ENCODE measurements at regions not wholly inside any gene's neighbourhood (a gene's known extent, or its start where the extent isn't known, plus 50 kb on each side); places are given as distances from the start of the nearest gene placed in this dataset.

- no peak; the same call in 1 of the 2 replicates for TF ChIP-seq CTCF (conservative IDR thresholded peaks at IDR 0.05; ENCODE audit: low read depth, low read length)
- TF ChIP-seq EZH2 (IDR thresholded peaks at IDR 0.05; ENCODE audit: borderline replicate concordance, low read depth, low read length, poor library complexity, severe bottlenecking): no peak
- BruUV-seq (replicated peaks): no TSS peak
- intact Hi-C loops (cut with micrococcal nuclease; ENCODE audit: unreplicated experiment): no loop called here
- H3K27ac ChIP-seq (ENCODE audit: low read depth, low read length, poor library complexity, severe bottlenecking): no peak overlapping the region
- H3K36me3 ChIP-seq (ENCODE audit: insufficient read depth, low read length, poor library complexity, severe bottlenecking): no peaks in the 10 kb centered on the region
- DNase-seq (ENCODE audit: low spot score): peak; percentile 32
- H3K4me3 ChIP-seq (ENCODE audit: low read depth, low read length, poor library complexity, severe bottlenecking): no peak overlapping the region
- H3K9me3 ChIP-seq (ENCODE audit: low read depth, low read length, poor library complexity, severe bottlenecking): no peaks in the 10 kb centered on the region
- CTCF ChIA-PET: no interaction called here
- H3K27me3 ChIP-seq (replicated peaks; ENCODE audit: insufficient read depth, low read depth, low read length, poor library complexity): no peaks in the 10 kb centered on the region
- POLR2A ChIA-PET (ENCODE audit: low non-redundant PET): no interaction called here
- no peaks in the 10 kb centered on the region for H3K4me1 ChIP-seq (ENCODE audit: insufficient read depth, low read length, poor library complexity, severe bottlenecking)
These were observed 331.5 kb downstream of the NKX6-1 start for GRCh38 chr4:84167564-84167963.

DNA sequence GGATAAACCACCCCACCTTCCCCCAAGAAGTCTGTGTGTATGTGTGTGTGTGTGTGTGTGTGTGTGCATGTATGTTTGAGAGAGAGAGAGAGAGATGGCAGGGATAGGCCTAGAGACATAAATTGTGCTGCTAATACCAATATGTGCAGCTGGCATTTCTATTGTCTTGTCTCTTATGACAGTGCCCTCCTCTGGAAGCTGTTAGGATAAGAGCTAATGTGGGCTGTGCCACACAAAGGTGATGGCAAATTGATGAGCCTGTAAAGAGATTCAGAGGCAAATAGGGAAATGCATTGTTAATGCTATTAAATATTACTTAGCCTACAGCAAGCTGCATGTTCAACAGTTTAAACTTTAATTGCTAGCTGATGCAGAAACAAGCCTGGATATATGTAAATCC is 332.0 kb downstream of the NKX6-1 start:
- H3K4me3 ChIP-seq (ENCODE audit: low read depth, low read length, poor library complexity, severe bottlenecking): no peak overlapping the region
- peak; percentile 0 for DNase-seq (ENCODE audit: low spot score)
- H3K36me3 ChIP-seq (ENCODE audit: insufficient read depth, low read length, poor library complexity, severe bottlenecking): no peaks in the 10 kb centered on the region
- no peaks in the 10 kb centered on the region for H3K4me1 ChIP-seq (ENCODE audit: insufficient read depth, low read length, poor library complexity, severe bottlenecking)
- no TSS peak for BruUV-seq (replicated peaks)
- TF ChIP-seq EZH2 (IDR thresholded peaks at IDR 0.05; ENCODE audit: borderline replicate concordance, low read depth, low read length, poor library complexity, severe bottlenecking): no peak
- 0 out of 2 replicates have a peak, but pooled peaks have one; percentile 3 for TF ChIP-seq CTCF (conservative IDR thresholded peaks at IDR 0.05; ENCODE audit: low read depth, low read length)
- ChIA-PET CTCF (no interaction called here), POLR2A (ENCODE audit: low non-redundant PET) (no interaction called here)
- no peak overlapping the region for H3K27ac ChIP-seq (ENCODE audit: low read depth, low read length, poor library complexity, severe bottlenecking)
- intact Hi-C loops (cut with micrococcal nuclease; ENCODE audit: unreplicated experiment): no loop called here
- no peaks in the 10 kb centered on the region for H3K27me3 ChIP-seq (replicated peaks; ENCODE audit: insufficient read depth, low read depth, low read length, poor library complexity)
- no peaks in the 10 kb centered on the region for H3K9me3 ChIP-seq (ENCODE audit: low read depth, low read length, poor library complexity, severe bottlenecking)

DNA sequence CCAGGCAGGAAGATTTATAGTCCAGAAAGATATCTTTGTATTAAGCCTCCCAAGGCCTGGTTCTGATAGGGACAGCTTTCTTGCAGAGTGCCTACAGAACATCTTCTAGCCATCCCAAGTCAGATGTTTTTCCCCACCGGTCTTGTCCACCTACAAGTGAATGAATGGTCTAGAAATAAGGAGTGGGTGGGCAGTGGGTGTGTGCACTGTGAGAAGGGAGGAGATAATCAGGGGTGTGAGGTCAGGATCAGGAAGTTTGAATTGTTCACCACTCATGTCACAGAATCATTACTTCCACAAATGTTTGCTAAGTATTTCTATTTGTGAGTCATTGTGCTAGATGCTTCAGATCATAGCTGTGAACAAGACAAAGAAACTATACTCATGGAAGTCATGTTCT is 332.6 kb downstream of the NKX6-1 start:
- Histone ChIP-seq H3K9me3 (ENCODE audit: low read depth, low read length, poor library complexity, severe bottlenecking) (no peaks in the 10 kb centered on the region), H3K4me1 (ENCODE audit: insufficient read depth, low read length, poor library complexity, severe bottlenecking) (no peaks in the 10 kb centered on the region), H3K27ac (ENCODE audit: low read depth, low read length, poor library complexity, severe bottlenecking) (no peak overlapping the region), H3K27me3 (replicated peaks; ENCODE audit: insufficient read depth, low read depth, low read length, poor library complexity) (no peaks in the 10 kb centered on the region), H3K36me3 (ENCODE audit: insufficient read depth, low read length, poor library complexity, severe bottlenecking) (no peaks in the 10 kb centered on the region), H3K4me3 (ENCODE audit: low read depth, low read length, poor library complexity, severe bottlenecking) (no peak overlapping the region)
- intact Hi-C loops (cut with micrococcal nuclease; ENCODE audit: unreplicated experiment): no loop called here
- no peak for DNase-seq (ENCODE audit: low spot score)
- no TSS peak for BruUV-seq (replicated peaks)
- TF ChIP-seq EZH2 (IDR thresholded peaks at IDR 0.05; ENCODE audit: borderline replicate concordance, low read depth, low read length, poor library complexity, severe bottlenecking) (no peak), CTCF (conservative IDR thresholded peaks at IDR 0.05; ENCODE audit: low read depth, low read length) (no peak)
- CTCF ChIA-PET: no interaction called here
- POLR2A ChIA-PET (ENCODE audit: low non-redundant PET): no interaction called here
